CD4-positive, alpha-beta T cell treated with Interleukin-4 for 4 hours (primary cell): ENCODE measurements at regions not wholly inside any gene's neighbourhood (a gene's known extent, or its start where the extent isn't known, plus 50 kb on each side); places are given as distances from the start of the nearest gene placed in this dataset.
A peak's percentile ranks its signal among the peaks of the same experiment; 100 is the strongest.
"Not testable (repeated sequence)": the region's sequence is repeated elsewhere in the genome, so short reads cannot be mapped to it uniquely, and the experiment has no call there.

ENCODE experiments used
- DNase-seq: peaks from one replicate; pipeline ENCODE4 v3.0.0-alpha.2; 2020

DNA sequence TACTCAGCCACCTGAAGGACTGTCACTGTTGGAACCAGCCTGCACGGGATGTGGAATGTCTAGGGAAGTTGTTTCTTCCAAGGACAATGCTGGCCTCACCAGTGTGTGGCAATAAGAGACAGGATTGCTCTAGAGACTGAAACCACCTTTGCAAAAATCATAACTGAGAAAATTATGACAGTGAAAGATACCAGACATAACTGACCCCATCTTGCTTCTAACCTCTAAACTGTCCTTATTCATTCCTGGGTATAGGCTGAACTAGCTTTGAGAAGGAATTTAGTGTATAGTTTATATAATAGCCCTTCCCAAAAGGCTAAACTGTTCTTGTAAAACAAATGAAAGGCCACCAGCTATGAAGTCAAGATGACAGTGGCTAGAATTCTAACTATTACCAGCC is 83.6 kb downstream of the IER5 start:
- no peak for DNase-seq

DNA sequence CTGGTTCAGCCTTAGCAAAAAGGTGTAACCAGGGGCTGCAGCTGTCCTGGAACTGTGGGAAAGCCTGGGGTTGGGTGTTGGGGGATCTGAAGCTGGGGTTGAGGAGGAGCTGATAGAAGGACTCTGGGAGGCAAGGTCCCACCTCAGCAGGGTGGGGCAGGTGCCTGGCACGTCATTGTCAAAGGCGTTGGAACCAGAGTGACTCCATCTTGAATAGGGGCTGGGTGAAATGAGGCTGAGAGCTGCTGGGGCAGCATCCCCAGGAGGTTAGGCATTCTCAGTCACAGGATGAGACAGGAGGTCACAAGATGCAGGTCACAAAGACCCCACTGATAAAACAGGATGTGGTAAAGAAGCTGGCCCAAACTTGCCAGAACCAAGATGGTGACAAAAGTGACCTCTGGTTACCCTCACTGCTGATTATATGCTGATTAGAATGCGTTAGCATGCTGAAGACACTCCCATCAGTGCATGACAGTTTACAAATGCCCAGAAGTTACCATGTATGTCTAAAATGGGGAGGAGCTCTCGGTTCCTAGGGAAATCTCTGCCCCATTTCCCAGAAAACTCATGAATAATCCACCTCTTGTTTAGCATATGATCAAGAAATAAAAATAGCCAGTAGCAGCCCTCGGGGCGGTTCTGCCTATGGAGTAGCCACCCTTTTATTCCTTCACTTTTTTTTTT is 85.4 kb downstream of the IER5 start:
- no peak for DNase-seq

GRCh38 chr1:181174861-181175260 is 86.4 kb downstream of the IER5 start:
- no peak for DNase-seq

- no peak for DNase-seq
Measured at GRCh38 chr1:181175356-181175910, 86.9 kb downstream of the IER5 start.

DNA sequence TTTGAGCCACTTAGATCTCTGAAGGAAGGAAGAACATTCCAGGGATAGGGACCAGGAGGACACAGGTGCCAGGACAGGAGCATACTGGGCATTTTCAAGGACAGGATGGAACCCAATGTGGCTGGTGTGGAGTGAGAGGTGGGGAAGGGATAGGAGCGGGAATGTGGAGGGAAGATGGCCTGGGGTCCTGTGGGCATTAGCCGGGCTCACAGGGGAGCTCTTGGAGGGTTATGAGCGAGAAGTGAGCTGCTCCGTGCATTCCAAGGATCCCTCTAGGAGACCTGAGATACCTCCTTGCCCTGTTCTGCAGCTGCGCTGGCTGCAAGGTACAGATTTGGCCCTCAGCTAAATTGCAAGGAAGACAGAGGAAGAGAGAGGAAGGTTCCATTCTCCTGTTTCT is 87.5 kb downstream of the IER5 start:
- DNase-seq, result no peak

DNA sequence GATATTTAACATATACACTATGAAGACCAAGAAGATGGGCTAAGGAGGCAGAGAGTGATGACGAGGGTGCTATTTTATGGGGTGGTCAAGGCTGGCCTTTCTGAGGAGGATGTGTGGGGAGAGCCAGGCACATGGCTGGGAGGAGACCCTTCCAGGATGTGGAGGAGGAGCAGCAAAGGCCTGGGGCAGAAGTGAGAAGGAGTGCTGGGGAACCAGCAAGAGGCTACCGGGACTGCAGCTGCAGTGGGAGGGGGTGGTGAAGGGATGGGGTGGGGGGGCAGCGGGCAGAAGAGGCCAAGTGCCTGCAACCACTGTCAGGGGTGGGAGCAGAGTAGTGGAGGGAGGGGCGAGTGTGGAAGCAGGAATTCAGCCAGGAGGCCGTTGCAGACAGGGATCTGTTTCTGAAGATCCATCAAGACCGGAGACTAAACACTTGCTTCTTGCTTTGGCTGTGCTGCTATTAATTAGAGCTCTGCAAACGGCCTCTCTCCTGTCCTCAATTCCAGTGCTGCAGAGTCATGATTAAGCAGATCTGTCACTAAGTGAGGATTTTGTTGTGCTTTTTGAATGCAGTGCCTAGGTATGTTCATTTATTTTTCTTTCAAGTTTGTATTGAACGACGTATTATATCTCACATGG is 89.9 kb downstream of the IER5 start:
- no peak for DNase-seq

DNA sequence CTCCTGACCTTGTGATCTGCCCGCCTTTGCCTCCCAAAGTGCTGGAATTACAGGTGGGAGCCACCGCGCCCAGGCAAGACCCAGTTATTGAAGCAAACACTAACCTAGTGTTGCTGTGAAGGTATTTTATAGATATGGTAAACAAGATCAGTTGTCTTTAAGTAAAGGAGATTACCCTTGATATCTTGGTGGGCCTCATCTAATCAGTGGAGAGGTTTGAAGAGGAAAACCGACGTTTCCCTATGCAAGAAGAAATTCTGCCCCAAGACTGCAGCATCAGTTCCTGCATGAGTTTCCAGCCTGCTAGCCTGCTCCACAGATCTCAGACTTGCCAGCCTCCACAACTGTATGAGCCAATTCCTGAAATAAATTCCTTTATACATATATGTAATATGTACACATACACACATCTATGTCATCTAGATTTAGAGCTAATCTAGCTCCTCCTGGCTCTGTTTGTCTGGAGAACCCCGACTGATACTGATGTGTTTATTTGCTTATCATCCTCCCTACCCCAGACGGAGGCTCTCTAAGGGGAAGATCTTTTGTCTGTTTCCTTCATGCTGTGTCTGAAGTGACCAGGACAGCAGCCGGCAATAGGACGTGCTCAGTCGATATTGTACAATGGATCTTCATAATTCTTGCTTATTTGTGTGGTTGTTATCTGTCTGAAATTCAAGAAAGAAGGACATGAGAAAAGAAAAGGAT is 90.9 kb downstream of the IER5 start:
- DNase-seq, result no peak

DNA sequence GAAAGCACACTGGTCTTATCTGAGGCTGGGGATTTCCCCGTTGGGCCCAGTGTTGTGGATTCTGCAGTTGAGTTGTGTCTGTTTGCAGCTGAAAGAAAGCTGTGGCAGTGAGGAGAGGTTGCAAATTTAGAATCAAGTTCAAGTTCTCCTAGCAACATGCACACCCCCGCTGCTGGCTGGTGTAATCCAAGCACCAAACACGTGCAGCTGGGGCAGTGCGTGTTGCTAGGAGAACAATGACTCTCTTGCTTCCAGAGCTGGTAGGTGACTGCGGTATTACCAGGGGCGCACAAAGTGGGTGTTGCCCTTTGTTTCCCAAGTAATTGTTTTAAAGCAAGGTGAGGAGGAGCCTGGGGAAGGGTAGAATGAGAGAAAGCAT is 91.5 kb downstream of the IER5 start:
- DNase-seq, result peak; percentile 54

GRCh38 chr1:181180407-181181031 is 92.0 kb downstream of the IER5 start:
- DNase-seq, result no peak

GRCh38 chr1:181181792-181182585 is 93.5 kb downstream of the IER5 start:
- no peak for DNase-seq

DNA sequence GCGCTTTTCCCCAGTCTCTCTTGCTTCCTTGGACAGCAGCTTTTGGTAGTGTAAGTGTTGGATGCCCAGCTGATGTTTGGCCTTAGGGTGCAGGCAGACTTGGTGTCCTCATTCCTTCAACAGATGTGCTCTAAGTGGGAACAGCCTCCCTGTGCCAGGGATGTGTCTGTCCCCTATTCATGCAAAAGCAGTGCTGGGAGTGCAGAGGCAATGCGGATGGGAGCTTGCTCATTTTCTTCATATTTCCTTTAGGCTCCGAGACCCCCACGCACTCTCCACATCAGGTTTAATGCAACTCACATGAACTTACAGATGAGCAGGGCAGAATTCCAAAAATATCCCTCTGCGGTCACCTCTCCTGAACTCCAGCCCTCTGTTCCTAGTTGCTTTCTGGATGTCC is 96.1 kb downstream of the IER5 start:
- no peak for DNase-seq

GRCh38 chr1:181185461-181185860 is 97.0 kb downstream of the IER5 start:
- DNase-seq, result no peak

GRCh38 chr1:181186133-181186532 is 97.6 kb downstream of the IER5 start:
- not testable (repeated sequence) for DNase-seq

- DNase-seq, result no peak
Measured at GRCh38 chr1:181187337-181188126, 99.0 kb downstream of the IER5 start.

GRCh38 chr1:181189245-181189644 is 100.7 kb downstream of the IER5 start:
- DNase-seq, result no peak

DNA sequence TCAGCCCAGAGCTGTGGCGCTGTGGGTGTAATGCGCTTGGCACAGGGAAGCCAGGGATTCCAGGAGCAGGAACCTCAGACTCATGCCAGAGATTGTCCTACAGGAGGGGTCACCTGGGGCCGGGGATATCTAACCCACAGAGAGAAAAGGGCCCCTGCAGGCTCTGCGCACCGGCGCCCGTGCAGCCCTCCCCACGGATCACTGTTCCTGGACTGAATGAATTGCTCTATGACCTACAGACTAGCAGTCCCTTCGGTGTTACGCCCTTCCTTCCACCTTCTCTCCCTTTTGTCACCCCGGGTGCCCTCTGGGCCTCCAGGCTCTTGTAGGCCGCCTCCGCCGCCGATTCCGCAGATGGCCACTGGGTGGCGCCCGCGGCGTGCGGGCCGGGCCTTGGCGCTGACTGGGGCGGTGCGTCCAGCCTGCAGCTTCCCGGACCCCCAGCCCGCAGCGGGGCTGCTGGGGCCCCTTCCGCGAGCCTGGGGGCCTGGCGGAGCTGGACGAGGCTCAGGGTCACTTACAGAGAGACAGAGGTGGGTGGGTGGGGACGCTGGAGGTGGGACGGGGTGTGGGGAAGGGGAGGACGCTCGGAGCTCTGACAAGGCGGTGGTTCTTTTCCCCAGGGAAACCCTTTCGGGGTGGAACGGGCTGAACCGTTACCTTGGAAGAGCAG is 101.3 kb downstream of the IER5 start:
- DNase-seq, result peak; percentile 50

GRCh38 chr1:181190364-181191035 is 102.0 kb downstream of the IER5 start:
- no peak for DNase-seq

GRCh38 chr1:181191494-181192040 is 103.1 kb downstream of the IER5 start:
- no peak for DNase-seq

DNA sequence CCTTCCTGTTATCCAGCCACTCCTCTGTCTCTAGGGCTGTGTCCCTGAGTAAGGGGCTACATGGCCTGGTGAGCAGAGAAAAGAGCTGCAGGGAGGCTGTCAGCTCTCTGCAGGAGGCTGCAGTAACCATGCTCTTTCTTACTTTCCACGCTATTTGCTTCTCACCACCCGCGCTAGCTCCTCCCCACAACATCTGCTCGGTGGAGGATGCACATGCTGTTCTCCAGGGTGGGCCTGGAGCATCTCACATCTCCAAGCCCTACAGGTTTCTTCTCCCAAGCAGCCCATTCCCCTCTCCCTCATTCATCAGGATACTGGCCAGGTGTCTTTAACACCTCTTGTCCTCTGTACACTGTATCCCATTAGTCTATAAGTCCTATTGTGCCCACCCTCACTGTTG is 103.8 kb downstream of the IER5 start:
- no peak for DNase-seq

GRCh38 chr1:181202986-181203555 is 114.6 kb downstream of the IER5 start:
- no peak for DNase-seq
